A673 (cell line): ENCODE measurements at regions not wholly inside any gene's neighbourhood (a gene's known extent, or its start where the extent isn't known, plus 50 kb on each side); places are given as distances from the start of the nearest gene placed in this dataset.

ENCODE experiments used
- BruUV-seq: library from RNA; stranded (reverse); fragments of 400-500 nt; replicated peaks from 2 replicates; lab custom pipeline; 2021; lab: Mats Ljungman, UMichigan
- CTCF ChIA-PET: fragments of 300-600 bp; sonication (Branson Sonifier 250); formaldehyde crosslinking; loops from one replicate; lab custom pipeline; 2022; ENCODE audit warnings: antibody characterized with exemption; lab: Charles Lee
- POLR2A ChIA-PET: fragments of 300-600 bp; sonication (Branson Sonifier 250); formaldehyde crosslinking; loops from one replicate; lab custom pipeline; 2022; ENCODE audit warnings: antibody characterized with exemption; ENCODE audit not compliant: low non-redundant PET; lab: Charles Lee
- DNase-seq: peaks from one replicate; pipeline ENCODE4 v3.0.0-alpha.2; 2015; ENCODE audit warnings: low spot score
- H3K27ac ChIP-seq: fragments of 200-600 bp; sonication (generic); 2 replicates; pipeline ENCODE4 v1.5.1; 2016; ENCODE audit warnings: mixed run types, low read depth, mild to moderate bottlenecking, mixed read lengths, antibody characterized with exemption, low read length; ENCODE audit not compliant: poor library complexity, severe bottlenecking
- H3K27me3 ChIP-seq: fragments of 200-600 bp; sonication (generic); replicated peaks from 2 replicates; pipeline ENCODE4 v1.6.1; 2017; ENCODE audit warnings: mixed run types, low read depth, mild to moderate bottlenecking, mixed read lengths, antibody characterized with exemption, low read length; ENCODE audit not compliant: insufficient read depth, poor library complexity
- H3K36me3 ChIP-seq: fragments of 200-600 bp; sonication (generic); 2 replicates; pipeline ENCODE4 v1.6.1; 2016; ENCODE audit warnings: mixed run types, mild to moderate bottlenecking, mixed read lengths, antibody characterized with exemption, low read length; ENCODE audit not compliant: insufficient read depth, poor library complexity, severe bottlenecking
- H3K4me1 ChIP-seq: fragments of 200-600 bp; sonication (generic); 2 replicates; pipeline ENCODE4 v1.6.1; 2017; ENCODE audit warnings: mixed run types, mild to moderate bottlenecking, mixed read lengths, antibody characterized with exemption, low read length; ENCODE audit not compliant: insufficient read depth, poor library complexity, severe bottlenecking
- H3K4me3 ChIP-seq: fragments of 200-600 bp; sonication (generic); 2 replicates; pipeline ENCODE4 v1.5.1; 2016; ENCODE audit warnings: low read depth, mixed run types, mild to moderate bottlenecking, mixed read lengths, low read length; ENCODE audit not compliant: poor library complexity, severe bottlenecking
- H3K9me3 ChIP-seq: fragments of 200-600 bp; sonication (generic); 2 replicates; pipeline ENCODE4 v1.6.1; 2016; ENCODE audit warnings: mixed run types, low read depth, mild to moderate bottlenecking, mixed read lengths, antibody characterized with exemption, low read length; ENCODE audit not compliant: poor library complexity, severe bottlenecking
- CTCF ChIP-seq: fragments of 300-800, 200-600 bp; sonication (generic); conservative IDR thresholded peaks from 2 replicates; pipeline ENCODE4 v1.5.1; 2017; ENCODE audit warnings: low read depth, mild to moderate bottlenecking, antibody characterized with exemption, low read length, moderate library complexity, mixed read lengths
- EZH2 ChIP-seq: fragments of 200-600 bp; sonication (generic); IDR thresholded peaks from 2 replicates; pipeline ENCODE4 v1.6.1; 2017; ENCODE audit warnings: borderline replicate concordance, low read depth, mild to moderate bottlenecking, mixed read lengths, antibody characterized with exemption, low read length; ENCODE audit not compliant: poor library complexity, severe bottlenecking
- intact Hi-C: fragments of 100-400 bp; cut with micrococcal nuclease; formaldehyde crosslinking; loops from one replicate; pipeline ENCODE4 v1.10.0; 2022; ENCODE audit not compliant: unreplicated experiment

GRCh38 chr12:18981732-18982131, 147.8 kb upstream of the PLEKHA5 start:
- no peak for DNase-seq
- ChIA-PET CTCF (no interaction called here), POLR2A (no interaction called here)
- intact Hi-C loops: no loop called here
- Histone ChIP-seq H3K27me3 (no peaks in the 10 kb centered on the region), H3K4me3 (no peak overlapping the region), H3K9me3 (no peaks in the 10 kb centered on the region), H3K4me1 (no peaks in the 10 kb centered on the region), H3K27ac (no peak overlapping the region), H3K36me3 (no peaks in the 10 kb centered on the region)
- TF ChIP-seq EZH2 (no peak), CTCF (no peak)
- no TSS peak for BruUV-seq

DNA sequence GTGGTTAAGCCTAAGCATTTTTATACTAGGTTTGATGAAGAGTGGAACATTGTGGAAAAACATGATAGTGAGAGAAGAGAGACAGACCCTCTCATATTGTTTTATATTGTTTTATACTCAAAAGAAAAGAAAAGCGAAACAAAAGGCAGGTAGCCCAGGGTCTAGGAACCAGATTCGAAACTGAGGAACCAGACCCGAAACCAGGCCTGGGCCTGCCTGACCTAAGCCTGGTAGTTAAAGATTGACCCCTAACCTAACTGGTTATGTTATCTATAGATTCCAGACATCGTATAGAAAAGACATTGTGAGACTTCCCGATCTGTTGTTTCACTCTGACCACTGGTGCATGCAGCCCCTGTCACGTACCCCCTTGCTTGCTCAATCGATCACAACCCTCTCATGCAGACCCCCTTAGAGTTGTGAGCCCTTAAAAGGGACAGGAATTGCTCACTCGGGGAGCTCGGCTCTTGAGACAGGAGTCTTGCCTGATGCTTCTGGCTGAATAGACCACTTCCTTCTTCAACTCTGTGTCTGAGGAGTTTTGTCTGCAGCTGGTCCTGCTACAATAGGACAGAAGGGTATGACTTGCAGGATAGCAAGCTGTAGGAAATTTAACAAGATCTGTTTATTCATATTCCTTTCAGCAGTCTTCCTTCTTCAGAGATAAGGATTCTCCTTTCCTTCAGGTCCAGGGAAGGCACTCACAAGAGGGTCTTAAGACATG, 147.1 kb upstream of the PLEKHA5 start:
- no peaks in the 10 kb centered on the region for H3K27me3 ChIP-seq
- TF ChIP-seq EZH2 (no peak), CTCF (no peak)
- no peak overlapping the region for H3K4me3 ChIP-seq
- ChIA-PET POLR2A (no interaction called here), CTCF (no interaction called here)
- BruUV-seq: no TSS peak
- intact Hi-C loops: no loop called here
- H3K36me3 ChIP-seq: no peaks in the 10 kb centered on the region
- no peaks in the 10 kb centered on the region for H3K4me1 ChIP-seq
- no peaks in the 10 kb centered on the region for H3K9me3 ChIP-seq
- DNase-seq: no peak
- no peak overlapping the region for H3K27ac ChIP-seq

- Histone ChIP-seq H3K36me3 (no peaks in the 10 kb centered on the region), H3K9me3 (no peaks in the 10 kb centered on the region), H3K27me3 (no peaks in the 10 kb centered on the region), H3K4me3 (no peak overlapping the region), H3K4me1 (no peaks in the 10 kb centered on the region), H3K27ac (no peak overlapping the region)
- no peak for DNase-seq
- ChIA-PET POLR2A (no interaction called here), CTCF (no interaction called here)
- BruUV-seq: no TSS peak
- TF ChIP-seq CTCF: no peak
- TF ChIP-seq EZH2: no peak
- intact Hi-C loops: no loop called here
These were observed 145.7 kb upstream of the PLEKHA5 start for GRCh38 chr12:18983854-18984253.
